RWPE2 (cell line): ENCODE measurements at regions not wholly inside any gene's neighbourhood (a gene's known extent, or its start where the extent isn't known, plus 50 kb on each side); places are given as distances from the start of the nearest gene placed in this dataset.

Experiments used
- ATAC-seq: fragments of 200-7000 bp; cut with Tn5 transposase; 3 replicates; pipeline ENCODE4 v1.9.1; 2021; ENCODE audit warnings: low read depth
- DNase-seq: peaks from one replicate; pipeline ENCODE4 v3.0.0-alpha.2; 2020; ENCODE audit warnings: low spot score
- H3K27ac ChIP-seq: fragments of 450-650 bp; 2 replicates; pipeline ENCODE4 v1.5.1; 2017; ENCODE audit warnings: mild to moderate bottlenecking; ENCODE audit not compliant: poor library complexity, severe bottlenecking
- H3K27me3 ChIP-seq: fragments of 250-450 bp; sonication (Bioruptor Pico); 2 replicates; pipeline ENCODE4 v1.5.1; 2021; ENCODE audit warnings: mild to moderate bottlenecking, moderate library complexity; ENCODE audit not compliant: insufficient read depth, poor library complexity, severe bottlenecking
- H3K36me3 ChIP-seq: fragments of 250-450 bp; sonication (Bioruptor Pico); 2 replicates; pipeline ENCODE4 v1.5.1; 2020; ENCODE audit warnings: low read depth, mild to moderate bottlenecking, moderate library complexity
- H3K4me1 ChIP-seq: fragments of 250-450 bp; sonication (Bioruptor Pico); 2 replicates; pipeline ENCODE4 v1.5.1; 2021; ENCODE audit warnings: mild to moderate bottlenecking, moderate library complexity; ENCODE audit not compliant: insufficient read depth, poor library complexity, severe bottlenecking
- H3K4me3 ChIP-seq: fragments of 250-450 bp; sonication (Bioruptor Pico); 2 replicates; pipeline ENCODE4 v1.5.1; 2021; ENCODE audit warnings: mild to moderate bottlenecking, moderate library complexity; ENCODE audit not compliant: severe bottlenecking
- H3K9me3 ChIP-seq: fragments of 250-450 bp; sonication (Bioruptor Pico); 2 replicates; pipeline ENCODE4 v1.5.1; 2021; ENCODE audit warnings: mild to moderate bottlenecking, moderate library complexity; ENCODE audit not compliant: severe bottlenecking
- TF ChIP-seq, protein P1 (sequence below): fragments of 450-650 bp; IDR thresholded peaks from one replicate; pipeline ENCODE4 v1.5.1; 2017; ENCODE audit warnings: mild to moderate bottlenecking, moderate library complexity; ENCODE audit not compliant: poor library complexity, severe bottlenecking

DNA sequence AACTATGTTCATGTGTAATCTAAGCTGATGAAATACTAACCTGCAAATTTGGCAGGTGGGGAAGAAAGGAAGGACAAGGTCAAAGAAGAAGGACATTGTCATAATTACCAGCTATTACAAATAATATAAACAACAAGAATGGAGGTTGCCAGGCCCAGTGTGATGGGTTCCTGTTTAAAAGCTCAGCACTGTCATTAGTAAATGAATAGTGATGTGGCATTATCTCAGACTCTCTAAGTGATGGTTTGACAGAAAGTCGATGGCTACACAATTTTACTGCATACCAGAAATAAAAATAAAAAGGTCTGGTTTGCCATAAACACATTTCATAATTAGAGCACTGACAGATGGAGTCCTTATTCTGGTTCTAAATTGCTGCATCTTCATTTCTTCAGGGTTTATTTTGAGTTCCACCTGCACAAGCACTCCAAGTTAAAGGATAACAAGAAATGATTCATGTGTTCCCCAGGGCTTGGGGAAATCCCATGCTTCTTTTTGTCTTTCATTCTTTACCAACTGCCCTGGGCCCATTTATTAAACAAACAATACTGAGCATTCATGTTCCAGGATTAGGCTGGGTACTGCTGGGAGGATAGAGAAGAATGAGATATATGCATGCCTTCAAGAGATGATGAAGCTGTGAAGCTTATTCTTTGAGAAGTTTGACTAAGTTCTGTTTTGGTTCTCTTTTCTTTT, 367.8 kb upstream of the RASGEF1B start:
- no peaks in the 10 kb centered on the region for H3K9me3 ChIP-seq
- ATAC-seq (no peak), DNase-seq (no peak)
- no peaks in the 10 kb centered on the region for H3K4me1 ChIP-seq
- no peaks in the 10 kb centered on the region for H3K36me3 ChIP-seq
- H3K4me3 ChIP-seq, result no peak overlapping the region
- no peaks in the 10 kb centered on the region for H3K27me3 ChIP-seq
- TF ChIP-seq, protein P1, sequence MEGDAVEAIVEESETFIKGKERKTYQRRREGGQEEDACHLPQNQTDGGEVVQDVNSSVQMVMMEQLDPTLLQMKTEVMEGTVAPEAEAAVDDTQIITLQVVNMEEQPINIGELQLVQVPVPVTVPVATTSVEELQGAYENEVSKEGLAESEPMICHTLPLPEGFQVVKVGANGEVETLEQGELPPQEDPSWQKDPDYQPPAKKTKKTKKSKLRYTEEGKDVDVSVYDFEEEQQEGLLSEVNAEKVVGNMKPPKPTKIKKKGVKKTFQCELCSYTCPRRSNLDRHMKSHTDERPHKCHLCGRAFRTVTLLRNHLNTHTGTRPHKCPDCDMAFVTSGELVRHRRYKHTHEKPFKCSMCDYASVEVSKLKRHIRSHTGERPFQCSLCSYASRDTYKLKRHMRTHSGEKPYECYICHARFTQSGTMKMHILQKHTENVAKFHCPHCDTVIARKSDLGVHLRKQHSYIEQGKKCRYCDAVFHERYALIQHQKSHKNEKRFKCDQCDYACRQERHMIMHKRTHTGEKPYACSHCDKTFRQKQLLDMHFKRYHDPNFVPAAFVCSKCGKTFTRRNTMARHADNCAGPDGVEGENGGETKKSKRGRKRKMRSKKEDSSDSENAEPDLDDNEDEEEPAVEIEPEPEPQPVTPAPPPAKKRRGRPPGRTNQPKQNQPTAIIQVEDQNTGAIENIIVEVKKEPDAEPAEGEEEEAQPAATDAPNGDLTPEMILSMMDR, result no peak
- H3K27ac ChIP-seq, result no peak overlapping the region

DNA sequence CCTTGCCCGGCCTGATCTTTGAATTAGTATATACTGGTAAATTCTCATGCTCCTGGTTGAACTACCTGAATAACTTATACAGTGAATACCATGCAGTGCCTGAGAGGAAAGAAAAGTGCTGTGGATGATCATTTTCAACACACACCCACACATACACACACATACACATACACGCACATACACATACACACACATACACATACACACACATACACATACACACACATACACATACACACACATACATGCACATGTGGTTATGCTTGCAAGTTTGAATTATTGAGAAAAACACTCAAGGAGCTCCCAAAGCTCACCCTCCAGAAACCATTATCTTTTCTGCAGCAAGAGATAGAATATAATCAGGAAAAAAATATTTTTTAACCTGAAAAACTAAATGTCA, 366.9 kb upstream of the RASGEF1B start:
- Histone ChIP-seq H3K27ac (no peak overlapping the region), H3K36me3 (no peaks in the 10 kb centered on the region), H3K4me3 (no peak overlapping the region), H3K27me3 (no peaks in the 10 kb centered on the region), H3K4me1 (no peaks in the 10 kb centered on the region), H3K9me3 (no peaks in the 10 kb centered on the region)
- TF ChIP-seq, protein P1, result no peak
- ATAC-seq, result no peak
- no peak for DNase-seq

DNA sequence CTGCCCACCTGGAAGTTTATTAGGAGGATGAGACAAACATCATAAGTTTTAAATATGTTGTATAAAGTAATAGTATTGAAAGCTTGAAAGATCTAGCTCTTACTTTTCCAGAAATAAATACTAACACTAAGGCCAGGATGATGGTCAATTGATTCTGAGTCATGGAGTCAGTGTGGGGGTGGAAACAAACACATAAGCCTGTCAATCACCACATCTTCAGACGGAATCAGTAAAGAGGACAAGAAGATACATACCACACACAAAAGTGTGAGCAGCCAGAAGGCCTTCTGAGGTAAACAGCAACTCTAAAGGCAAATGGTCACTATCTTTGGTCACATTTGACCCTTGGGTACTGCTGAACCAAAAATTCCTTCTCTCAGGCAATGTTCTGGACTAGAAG, 365.0 kb upstream of the RASGEF1B start:
- H3K36me3 ChIP-seq, result no peaks in the 10 kb centered on the region
- no peak for ATAC-seq

DNA sequence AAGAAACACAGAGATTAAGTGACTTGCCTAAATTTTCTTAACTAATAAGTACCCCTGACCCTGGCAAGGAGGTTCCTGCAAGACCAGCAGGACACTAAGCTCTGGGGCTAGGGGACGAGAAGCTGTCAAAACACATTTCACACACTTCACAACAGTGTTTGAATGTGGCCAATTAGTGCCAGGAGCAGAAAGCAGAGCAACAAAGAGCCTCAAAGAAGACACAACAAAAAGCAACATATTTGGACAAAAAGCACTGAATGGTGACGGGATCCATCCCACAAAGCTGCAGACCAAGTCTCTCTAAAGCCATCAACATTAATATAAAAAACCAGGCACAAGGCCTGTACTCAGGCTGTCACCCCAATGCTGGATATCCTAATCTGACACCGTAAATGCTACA, 361.9 kb upstream of the RASGEF1B start:
- H3K9me3 ChIP-seq, result no peaks in the 10 kb centered on the region
- H3K27ac ChIP-seq, result no peak overlapping the region
- H3K4me3 ChIP-seq, result no peak overlapping the region
- H3K36me3 ChIP-seq, result no peaks in the 10 kb centered on the region
- TF ChIP-seq, protein P1, result no peak
- no peaks in the 10 kb centered on the region for H3K27me3 ChIP-seq
- no peaks in the 10 kb centered on the region for H3K4me1 ChIP-seq
- no peak for DNase-seq
- ATAC-seq, result no peak

More for the DNA sequence above, 365.0 kb upstream of the RASGEF1B start:
- no peak for DNase-seq
- Histone ChIP-seq H3K9me3 (no peaks in the 10 kb centered on the region), H3K4me1 (no peaks in the 10 kb centered on the region), H3K4me3 (no peak overlapping the region), H3K27ac (no peak overlapping the region), H3K27me3 (no peaks in the 10 kb centered on the region)
- TF ChIP-seq, protein P1, result no peak

DNA sequence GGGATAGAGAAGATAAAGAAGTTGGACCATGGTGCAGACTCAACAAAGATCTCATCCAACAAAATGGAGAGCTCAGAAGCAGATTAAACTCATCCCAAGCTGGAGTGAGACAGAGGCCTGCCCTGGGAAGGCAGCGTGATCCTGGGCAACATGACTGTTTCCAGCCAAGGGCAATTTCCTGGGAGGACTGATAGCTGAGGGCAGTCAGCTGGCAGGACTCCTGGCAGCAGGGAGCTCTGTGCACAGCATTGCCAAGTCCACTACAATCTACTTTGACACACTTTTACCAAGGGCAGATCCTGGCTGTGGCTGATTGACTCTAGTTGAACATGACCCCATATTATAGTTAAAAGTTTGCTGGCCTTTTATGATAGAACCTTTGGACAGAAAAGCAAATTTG, 357.3 kb upstream of the RASGEF1B start:
- TF ChIP-seq, protein P1, result no peak
- no peaks in the 10 kb centered on the region for H3K4me1 ChIP-seq
- H3K27ac ChIP-seq, result no peak overlapping the region
- ATAC-seq (no peak), DNase-seq (no peak)
- H3K4me3 ChIP-seq, result no peak overlapping the region
- H3K27me3 ChIP-seq, result no peaks in the 10 kb centered on the region
- H3K9me3 ChIP-seq, result no peaks in the 10 kb centered on the region
- no peaks in the 10 kb centered on the region for H3K36me3 ChIP-seq
